AG09319 (cell line): ENCODE measurements at regions not wholly inside any gene's neighbourhood (a gene's known extent, or its start where the extent isn't known, plus 50 kb on each side); places are given as distances from the start of the nearest gene placed in this dataset.

Experiments used
- DNase-seq: peaks from one replicate; pipeline ENCODE4 v3.0.0-alpha.2; 2010; ENCODE audit warnings: low read depth; ENCODE audit errors: extremely low read depth
- TF ChIP-seq, protein P1 (sequence below): IDR thresholded peaks from 2 replicates; pipeline ENCODE4 v1.5.1; 2011; ENCODE audit warnings: low read depth, mild to moderate bottlenecking, inconsistent platforms, low read length, moderate library complexity

DNA sequence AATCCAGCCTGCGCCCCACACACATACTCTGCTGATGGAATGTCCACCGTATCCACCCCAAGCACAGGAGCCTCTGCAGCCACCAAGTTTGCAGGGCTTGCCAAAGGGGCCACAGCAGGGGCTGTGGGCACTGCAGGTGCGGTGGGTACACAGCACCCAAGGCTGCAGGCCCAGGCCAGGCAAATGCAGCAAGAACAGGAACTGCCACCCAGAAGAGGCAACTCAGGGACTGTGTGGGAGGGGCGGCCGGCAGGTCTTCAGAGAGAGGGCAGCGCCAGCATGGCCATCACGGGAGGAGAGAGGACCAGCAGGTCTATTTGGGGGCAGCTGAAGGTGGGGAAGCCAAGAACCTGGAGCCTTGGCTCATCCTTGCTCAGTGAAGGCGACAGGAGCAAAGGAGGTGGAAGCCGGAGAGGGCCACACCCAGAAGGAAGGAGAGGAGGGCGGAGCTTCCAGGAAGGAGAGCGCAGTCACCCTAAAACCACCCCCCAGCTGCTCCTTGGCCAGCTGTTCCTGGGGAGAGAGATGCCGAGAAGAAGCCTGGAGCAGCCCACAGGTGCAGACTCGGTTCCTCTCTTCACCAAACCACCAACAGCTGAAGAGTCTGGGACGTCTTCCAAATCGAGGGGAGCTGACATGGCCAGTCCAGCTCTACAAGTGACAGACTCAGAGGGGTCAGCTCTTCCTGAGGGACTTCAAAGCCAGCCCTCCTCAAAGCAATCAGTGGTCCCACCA lies 265.1 kb upstream of the CDYL start:
- no peak for DNase-seq
- TF ChIP-seq, protein P1, sequence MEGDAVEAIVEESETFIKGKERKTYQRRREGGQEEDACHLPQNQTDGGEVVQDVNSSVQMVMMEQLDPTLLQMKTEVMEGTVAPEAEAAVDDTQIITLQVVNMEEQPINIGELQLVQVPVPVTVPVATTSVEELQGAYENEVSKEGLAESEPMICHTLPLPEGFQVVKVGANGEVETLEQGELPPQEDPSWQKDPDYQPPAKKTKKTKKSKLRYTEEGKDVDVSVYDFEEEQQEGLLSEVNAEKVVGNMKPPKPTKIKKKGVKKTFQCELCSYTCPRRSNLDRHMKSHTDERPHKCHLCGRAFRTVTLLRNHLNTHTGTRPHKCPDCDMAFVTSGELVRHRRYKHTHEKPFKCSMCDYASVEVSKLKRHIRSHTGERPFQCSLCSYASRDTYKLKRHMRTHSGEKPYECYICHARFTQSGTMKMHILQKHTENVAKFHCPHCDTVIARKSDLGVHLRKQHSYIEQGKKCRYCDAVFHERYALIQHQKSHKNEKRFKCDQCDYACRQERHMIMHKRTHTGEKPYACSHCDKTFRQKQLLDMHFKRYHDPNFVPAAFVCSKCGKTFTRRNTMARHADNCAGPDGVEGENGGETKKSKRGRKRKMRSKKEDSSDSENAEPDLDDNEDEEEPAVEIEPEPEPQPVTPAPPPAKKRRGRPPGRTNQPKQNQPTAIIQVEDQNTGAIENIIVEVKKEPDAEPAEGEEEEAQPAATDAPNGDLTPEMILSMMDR = no peak

DNA sequence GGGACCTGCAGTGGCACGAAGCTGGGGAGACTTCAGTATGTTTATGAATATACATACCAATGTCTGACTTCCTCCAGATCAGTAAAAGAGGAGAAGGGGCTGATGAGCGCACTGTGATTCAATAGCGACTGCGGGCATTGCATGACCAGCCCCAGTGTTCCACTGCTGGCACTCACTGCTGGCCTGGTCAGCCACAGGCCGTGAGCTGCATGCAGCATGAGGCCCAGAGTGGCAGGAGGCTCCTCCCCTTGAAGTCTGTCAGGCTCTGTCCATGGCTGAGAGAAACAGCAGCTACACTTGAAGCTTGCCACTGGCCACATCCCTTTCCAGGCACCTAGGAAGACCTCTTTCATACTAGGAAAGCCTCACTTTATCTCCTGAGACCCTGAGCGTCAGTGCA lies 265.9 kb upstream of the CDYL start:
- DNase-seq = no peak
- TF ChIP-seq, protein P1 = no peak

DNA sequence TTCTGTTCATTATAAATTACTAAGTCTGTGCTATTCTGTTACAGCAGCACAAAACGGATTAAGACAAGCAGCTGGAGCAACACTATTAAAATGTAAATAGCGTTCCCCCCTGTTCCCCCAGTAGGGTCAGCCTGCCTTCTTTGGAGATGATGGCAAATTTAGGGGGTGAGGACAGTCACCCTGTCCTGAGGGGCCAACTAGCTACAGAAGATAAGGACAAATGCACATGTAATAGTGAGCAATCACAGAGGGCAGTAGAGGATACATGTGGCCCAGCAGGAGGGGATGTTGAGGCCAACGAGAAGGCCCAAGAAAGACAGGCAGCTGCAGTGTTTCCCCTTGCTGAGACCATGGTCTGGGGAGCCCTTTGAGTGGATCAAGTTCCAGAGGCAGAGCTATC lies 266.7 kb upstream of the CDYL start:
- no peak for DNase-seq

DNA sequence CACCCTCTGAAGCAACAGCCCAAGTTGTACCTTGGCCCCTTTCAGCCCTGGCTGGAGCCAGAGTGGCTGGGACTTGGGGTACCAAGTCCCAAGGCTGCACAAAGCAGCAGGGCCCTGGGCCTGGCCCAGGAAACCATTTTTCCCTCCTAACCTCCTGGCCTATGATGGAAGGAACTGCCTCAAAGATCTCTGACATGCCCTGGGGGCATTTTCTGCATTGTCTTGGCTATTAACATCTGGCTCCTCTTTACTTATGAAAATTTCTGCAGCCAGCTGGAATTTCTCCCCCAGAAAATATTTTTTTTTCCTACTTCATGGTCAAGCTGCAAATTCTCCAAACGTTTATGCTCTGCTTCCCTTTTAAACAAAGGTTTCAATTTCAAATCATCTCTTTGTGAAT lies 269.4 kb upstream of the CDYL start:
- TF ChIP-seq, protein P1 = no peak
- DNase-seq = peak; percentile 35

More for the DNA sequence above, 266.7 kb upstream of the CDYL start:
- TF ChIP-seq, protein P1 = no peak

DNA sequence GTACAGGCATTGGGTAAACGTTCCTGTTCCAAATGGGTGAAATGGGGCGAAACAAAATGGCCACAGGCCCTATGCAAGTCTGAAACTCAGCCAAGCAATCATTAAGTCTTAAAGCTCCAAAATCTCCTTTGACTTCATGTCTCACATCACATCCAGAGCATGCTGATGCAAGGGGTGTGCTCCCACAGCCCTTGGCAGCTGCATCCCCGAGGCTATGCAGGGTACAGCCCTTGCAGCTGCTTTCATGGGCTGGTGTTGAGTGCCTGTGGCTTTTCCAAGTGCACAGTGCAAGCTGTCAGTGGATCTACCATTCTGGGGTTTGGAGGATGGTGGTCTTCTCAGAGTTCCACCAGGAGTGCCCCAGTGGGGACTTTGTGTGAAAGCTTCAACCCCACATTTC lies 270.0 kb upstream of the CDYL start:
- TF ChIP-seq, protein P1 = no peak
- DNase-seq = no peak

DNA sequence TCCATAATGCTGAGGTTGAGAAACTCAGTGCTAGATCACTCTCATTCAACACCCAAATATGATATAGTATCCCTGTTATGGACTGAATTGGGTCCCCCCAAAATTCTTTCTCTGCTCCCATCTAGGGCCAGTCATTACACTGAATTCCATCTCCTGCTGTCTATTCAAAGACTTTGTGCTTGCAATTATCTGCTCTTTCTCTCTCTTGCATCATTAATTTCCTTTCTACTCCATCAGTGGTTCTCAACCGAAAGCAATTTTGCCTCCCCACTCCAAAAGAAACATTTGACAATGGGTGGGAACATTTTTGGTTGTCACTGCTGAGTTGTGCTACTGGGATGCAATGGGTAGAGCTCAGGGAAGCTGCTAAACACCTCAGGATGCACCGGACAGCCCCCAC lies 271.5 kb upstream of the CDYL start:
- TF ChIP-seq, protein P1 = no peak
- no peak for DNase-seq

DNA sequence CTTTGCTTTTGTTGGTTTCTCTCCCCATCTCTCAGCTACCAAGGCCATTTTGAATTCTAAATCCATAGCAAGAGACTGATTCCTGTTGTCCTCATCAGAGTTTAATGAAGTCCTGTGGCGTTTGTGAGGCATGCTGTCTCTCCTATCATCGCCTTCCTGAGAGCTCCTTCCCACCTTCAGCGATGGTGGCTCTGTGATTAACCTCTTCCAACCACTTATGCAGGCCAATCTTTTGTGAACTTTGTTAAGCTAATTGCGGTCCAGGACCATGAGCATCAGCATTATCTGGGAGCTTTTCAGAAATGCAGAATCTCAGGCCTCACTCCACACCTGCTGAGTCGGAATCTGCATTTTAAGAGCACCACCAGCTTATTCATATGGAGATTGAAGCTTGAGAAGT lies 272.5 kb upstream of the CDYL start:
- no peak for DNase-seq
- TF ChIP-seq, protein P1 = no peak
